Suprapubic skin (tissue), 4 donors: ENCODE measurements at regions not wholly inside any gene's neighbourhood (a gene's known extent, or its start where the extent isn't known, plus 50 kb on each side); places are given as distances from the start of the nearest gene placed in this dataset.
"Not testable (repeated sequence)": the region's sequence is repeated elsewhere in the genome, so short reads cannot be mapped to it uniquely, and the experiment has no call there.

Experiments
- DNase-seq, 2 donors: peaks; one replicate each; pipeline ENCODE4 v3.0.0-alpha.2; 2019; ENCODE audit warnings: low spot score in 2 of 2
- H3K27ac ChIP-seq: fragments of 200-600 bp; sonication (generic); one replicate; pipeline ENCODE4 v1.5.1; 2019
- H3K27me3 ChIP-seq: fragments of 200-600 bp; sonication (generic); one replicate; pipeline ENCODE4 v1.5.1; 2019
- H3K36me3 ChIP-seq: fragments of 200-600 bp; sonication (generic); one replicate; pipeline ENCODE4 v1.5.1; 2019
- H3K4me1 ChIP-seq: fragments of 200-600 bp; sonication (generic); one replicate; pipeline ENCODE4 v1.5.1; 2019
- H3K4me3 ChIP-seq: fragments of 200-600 bp; sonication (generic); one replicate; pipeline ENCODE4 v1.5.1; 2019; ENCODE audit warnings: mild to moderate bottlenecking
- H3K9me3 ChIP-seq: fragments of 200-600 bp; sonication (generic); one replicate; pipeline ENCODE4 v1.5.1; 2019
- EP300 ChIP-seq: sonication (generic); formaldehyde crosslinking; IDR thresholded peaks from one replicate; pipeline ENCODE4 v1.6.1; 2017; ENCODE audit warnings: antibody characterized with exemption
- POLR2A ChIP-seq, 2 donors: fragments of 450-650 bp; IDR thresholded peaks; one replicate each; pipeline ENCODE4 v1.6.1; 2017; ENCODE audit warnings: antibody characterized with exemption in 2 of 2, mild to moderate bottlenecking in 2 of 2, moderate library complexity in 2 of 2
- POLR2AphosphoS5 ChIP-seq, 3 donors: sonication (generic); formaldehyde crosslinking; IDR thresholded peaks; one replicate each; pipeline ENCODE4 v1.6.1; 2017; ENCODE audit warnings: antibody characterized with exemption in 3 of 3
- WGBS: methylation state at CpG from one replicate; pipeline ENCODE4 v1.1.5; 2018; 5-methylcytosine and 5-hydroxymethylcytosine counted together
- TF ChIP-seq, protein P1 (sequence below), 2 donors: fragments of 200-600 bp in 1 of 2; fragments of 450-650 bp in 1 of 2; sonication (generic) in 1 of 2; IDR thresholded peaks; one replicate each; pipeline ENCODE4 v1.5.1; 2016 to 2019; ENCODE audit warnings: antibody characterized with exemption in 2 of 2, mild to moderate bottlenecking in 1 of 2, moderate library complexity in 1 of 2

DNA sequence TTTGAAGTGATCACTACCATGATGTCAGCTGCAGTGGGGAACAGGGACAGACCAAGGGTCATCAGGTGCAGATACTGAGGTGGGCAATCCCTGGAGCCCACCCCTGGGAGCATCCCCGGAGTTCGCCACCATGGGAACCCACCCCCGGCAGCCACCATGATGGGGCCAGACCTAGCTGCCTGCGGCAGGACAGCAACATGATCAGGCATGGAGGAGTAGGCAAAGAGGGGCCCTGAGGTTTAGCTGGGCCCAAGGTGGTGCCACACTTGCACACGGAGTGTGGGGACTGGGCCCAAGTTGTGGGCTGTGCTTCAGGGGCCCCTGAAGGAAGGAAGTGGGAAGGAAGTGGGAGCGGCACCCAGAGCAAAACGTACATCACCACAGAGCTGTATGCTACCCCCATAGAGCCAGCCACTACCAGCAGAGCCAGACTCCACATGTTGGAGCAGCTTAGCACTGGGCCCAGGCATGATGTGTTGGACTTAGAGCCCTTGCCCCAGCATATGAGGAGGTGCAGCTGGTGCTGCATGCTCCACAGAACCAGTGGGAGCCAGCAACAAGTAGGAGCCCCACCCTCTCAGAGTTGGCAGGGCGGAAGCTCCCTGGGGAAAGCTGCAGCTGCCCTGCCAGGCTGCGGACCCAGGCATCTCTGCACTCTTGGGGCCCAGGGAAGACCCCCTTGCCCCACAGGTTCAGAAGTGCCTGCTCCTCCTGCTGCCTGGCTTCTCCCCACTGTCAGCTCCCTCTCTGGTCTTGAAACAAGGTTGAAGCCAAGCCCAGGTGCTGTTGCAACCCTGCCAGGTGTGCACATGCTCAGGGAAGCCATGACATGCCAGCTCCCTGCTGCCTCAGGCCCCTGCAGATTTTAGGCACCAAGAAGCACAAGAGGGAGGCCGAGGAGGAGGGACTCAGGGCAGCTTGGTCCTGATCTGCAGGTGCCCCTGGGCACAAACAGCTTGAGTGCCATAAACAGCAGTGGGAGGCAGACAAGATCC is 515.3 kb downstream of the ZBBX start:
- no peaks in the 10 kb centered on the region for H3K27me3 ChIP-seq
- no peaks in the 10 kb centered on the region for H3K4me1 ChIP-seq
- no peak for TF ChIP-seq POLR2A (IDR thresholded peaks at IDR 0.05)
- TF ChIP-seq, protein P1, sequence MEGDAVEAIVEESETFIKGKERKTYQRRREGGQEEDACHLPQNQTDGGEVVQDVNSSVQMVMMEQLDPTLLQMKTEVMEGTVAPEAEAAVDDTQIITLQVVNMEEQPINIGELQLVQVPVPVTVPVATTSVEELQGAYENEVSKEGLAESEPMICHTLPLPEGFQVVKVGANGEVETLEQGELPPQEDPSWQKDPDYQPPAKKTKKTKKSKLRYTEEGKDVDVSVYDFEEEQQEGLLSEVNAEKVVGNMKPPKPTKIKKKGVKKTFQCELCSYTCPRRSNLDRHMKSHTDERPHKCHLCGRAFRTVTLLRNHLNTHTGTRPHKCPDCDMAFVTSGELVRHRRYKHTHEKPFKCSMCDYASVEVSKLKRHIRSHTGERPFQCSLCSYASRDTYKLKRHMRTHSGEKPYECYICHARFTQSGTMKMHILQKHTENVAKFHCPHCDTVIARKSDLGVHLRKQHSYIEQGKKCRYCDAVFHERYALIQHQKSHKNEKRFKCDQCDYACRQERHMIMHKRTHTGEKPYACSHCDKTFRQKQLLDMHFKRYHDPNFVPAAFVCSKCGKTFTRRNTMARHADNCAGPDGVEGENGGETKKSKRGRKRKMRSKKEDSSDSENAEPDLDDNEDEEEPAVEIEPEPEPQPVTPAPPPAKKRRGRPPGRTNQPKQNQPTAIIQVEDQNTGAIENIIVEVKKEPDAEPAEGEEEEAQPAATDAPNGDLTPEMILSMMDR (IDR thresholded peaks at IDR 0.05) = no peak
- TF ChIP-seq EP300 = no peak
- no peak for TF ChIP-seq POLR2AphosphoS5 (IDR thresholded peaks at IDR 0.05)
- H3K9me3 ChIP-seq = no peaks in the 10 kb centered on the region
- WGBS = 91% methylated on average over 6 of the region's 10 CpGs
- no peak for DNase-seq
- no peaks in the 10 kb centered on the region for H3K36me3 ChIP-seq
- H3K4me3 ChIP-seq = no peak overlapping the region
- H3K27ac ChIP-seq = no peak overlapping the region

DNA sequence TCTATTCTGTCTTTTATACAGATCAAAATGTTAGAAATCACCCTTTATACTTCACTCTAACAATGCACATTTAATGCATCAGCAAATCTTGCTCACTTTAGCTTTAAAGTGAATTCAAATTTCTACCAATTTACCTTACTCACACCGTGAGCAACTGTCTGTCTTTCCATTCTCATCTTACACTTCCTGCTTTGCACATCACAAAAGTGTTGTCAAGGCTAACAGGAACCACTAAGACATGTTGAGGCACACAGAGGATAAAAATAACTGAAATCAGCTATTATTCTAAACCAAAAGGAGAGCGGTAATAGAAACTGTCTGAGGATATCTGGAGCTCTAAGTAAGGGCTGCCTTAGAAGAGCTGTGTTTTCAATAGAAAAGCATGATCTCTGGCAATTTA is 519.9 kb downstream of the ZBBX start:
- H3K27ac ChIP-seq = no peak overlapping the region
- H3K27me3 ChIP-seq = no peaks in the 10 kb centered on the region
- no peak overlapping the region for H3K4me3 ChIP-seq
- WGBS = 49% methylated on average over 2 of the region's 2 CpGs
- H3K36me3 ChIP-seq = no peaks in the 10 kb centered on the region
- DNase-seq = no peak
- no peak for TF ChIP-seq POLR2A (IDR thresholded peaks at IDR 0.05)
- no peaks in the 10 kb centered on the region for H3K4me1 ChIP-seq
- H3K9me3 ChIP-seq = no peaks in the 10 kb centered on the region

DNA sequence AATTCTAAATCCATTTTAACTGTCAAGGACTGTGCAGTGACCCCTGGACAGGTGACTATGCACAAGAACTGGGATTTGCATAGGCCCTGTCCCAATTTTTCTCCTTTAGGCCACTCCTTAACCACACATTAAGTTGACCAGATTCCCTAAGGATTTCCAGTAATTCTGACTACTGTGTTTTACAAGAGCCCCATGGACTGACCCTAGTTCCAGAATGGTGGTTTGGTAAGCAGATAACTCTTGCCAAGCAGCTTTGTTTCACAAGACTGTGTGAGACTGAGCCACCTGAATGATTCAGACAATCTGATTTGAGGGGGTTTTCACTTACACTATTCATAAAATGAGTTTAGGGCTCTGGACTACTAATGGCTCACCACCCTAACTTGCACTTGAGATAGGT is 535.8 kb downstream of the ZBBX start:
- H3K27me3 ChIP-seq = no peaks in the 10 kb centered on the region
- DNase-seq = no peak
- no peak overlapping the region for H3K4me3 ChIP-seq
- no peaks in the 10 kb centered on the region for H3K36me3 ChIP-seq
- TF ChIP-seq POLR2AphosphoS5 (IDR thresholded peaks at IDR 0.05) (no peak), POLR2A (IDR thresholded peaks at IDR 0.05) (no peak), EP300 (no peak)
- TF ChIP-seq, protein P1 (IDR thresholded peaks at IDR 0.05) = no peak
- no peaks in the 10 kb centered on the region for H3K4me1 ChIP-seq
- H3K27ac ChIP-seq = no peak overlapping the region
- H3K9me3 ChIP-seq = peaks cover 8% of the 10 kb centered on the region

DNA sequence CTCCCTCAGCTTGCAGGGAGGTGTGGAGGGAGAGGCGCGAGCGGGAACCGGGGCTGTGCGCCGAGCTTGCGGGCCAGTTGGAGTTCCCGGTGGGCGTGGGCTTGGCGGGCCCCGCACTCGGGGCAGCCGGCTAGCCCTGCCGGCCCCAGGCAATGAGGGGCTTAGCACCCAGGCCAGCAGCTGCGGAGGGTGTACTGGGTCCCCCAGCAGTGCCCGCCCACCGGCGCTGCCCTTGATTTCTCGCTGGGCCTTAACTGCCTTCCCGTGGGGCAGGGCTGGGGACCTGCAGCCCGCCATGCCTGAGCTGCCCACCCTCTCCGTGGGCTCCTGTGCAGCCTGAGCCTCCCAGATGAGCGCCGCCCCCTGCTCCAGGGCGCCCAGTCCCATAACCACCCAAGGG is 537.3 kb downstream of the ZBBX start:
- not testable (repeated sequence) for H3K9me3 ChIP-seq, H3K27ac ChIP-seq, H3K4me1 ChIP-seq, DNase-seq, H3K36me3 ChIP-seq, H3K4me3 ChIP-seq, H3K27me3 ChIP-seq
- WGBS = 88% methylated on average over 6 of the region's 25 CpGs

DNA sequence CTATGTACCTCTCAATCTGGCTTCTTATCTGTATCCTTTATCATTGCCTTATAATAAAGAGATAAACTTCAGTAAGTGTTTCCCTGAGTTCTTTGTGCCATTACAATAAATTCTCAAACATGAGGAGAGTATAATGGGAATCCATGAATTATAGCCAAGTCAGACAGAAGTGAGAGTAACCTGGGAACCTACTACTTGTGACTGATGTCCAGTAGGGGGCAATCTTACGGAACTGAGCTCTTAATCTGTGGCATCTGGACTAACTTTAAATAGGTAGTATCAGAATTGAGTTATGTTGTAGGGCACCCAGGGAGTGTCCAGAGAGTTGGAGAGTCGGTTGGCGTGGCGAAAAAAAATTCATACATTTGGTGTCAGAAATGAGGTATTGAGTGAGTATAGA is 542.6 kb downstream of the ZBBX start:
- TF ChIP-seq POLR2AphosphoS5 (IDR thresholded peaks at IDR 0.05) (no peak), EP300 (no peak), POLR2A (IDR thresholded peaks at IDR 0.05) (no peak)
- TF ChIP-seq, protein P1 (IDR thresholded peaks at IDR 0.05) = no peak
- no peak for DNase-seq
- Histone ChIP-seq H3K27ac (no peak overlapping the region), H3K36me3 (no peaks in the 10 kb centered on the region), H3K4me1 (no peaks in the 10 kb centered on the region), H3K9me3 (no peaks in the 10 kb centered on the region), H3K27me3 (no peaks in the 10 kb centered on the region), H3K4me3 (no peak overlapping the region)
- WGBS = 86% methylated on average over 4 of the region's 4 CpGs

DNA sequence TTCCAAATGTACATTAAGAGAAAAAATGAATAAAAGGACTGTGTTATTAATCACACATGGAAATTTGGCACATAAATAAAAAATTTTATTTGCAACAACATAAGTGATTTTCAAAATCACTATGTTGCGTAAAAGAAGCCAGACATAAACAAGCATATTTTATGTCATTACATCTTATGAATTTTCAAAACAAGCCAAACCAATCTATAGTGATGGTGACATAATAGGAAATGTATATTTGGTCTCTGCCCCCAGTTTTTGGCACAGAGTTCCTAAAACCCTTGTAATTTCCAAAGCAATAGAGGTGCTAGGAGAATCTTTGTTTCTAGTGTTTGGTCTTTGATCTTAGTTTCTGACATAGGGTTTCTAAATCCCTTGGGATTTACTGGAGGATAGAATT is 543.3 kb downstream of the ZBBX start:
- H3K27me3 ChIP-seq = no peaks in the 10 kb centered on the region
- no peak overlapping the region for H3K4me3 ChIP-seq
- no peak for DNase-seq
- TF ChIP-seq EP300 (no peak), POLR2AphosphoS5 (IDR thresholded peaks at IDR 0.05) (no peak), POLR2A (IDR thresholded peaks at IDR 0.05) (no peak)
- TF ChIP-seq, protein P1 (IDR thresholded peaks at IDR 0.05) = no peak
- 60% methylated on average over 1 of the region's 1 CpG for WGBS
- H3K4me1 ChIP-seq = no peaks in the 10 kb centered on the region
- no peaks in the 10 kb centered on the region for H3K9me3 ChIP-seq
- H3K27ac ChIP-seq = no peak overlapping the region
- no peaks in the 10 kb centered on the region for H3K36me3 ChIP-seq
